ENCODE measurements at regions not wholly inside any gene's neighbourhood (a gene's known extent, or its start where the extent isn't known, plus 50 kb on each side); places are given as distances from the start of the nearest gene placed in this dataset.

- BruUV-seq (replicated peaks): no TSS peak
- no peaks in the 10 kb centered on the region for H3K9me1 ChIP-seq (replicated peaks; ENCODE audit: control insufficient read depth, extremely low read depth, insufficient read depth, low read length)
- H3K4me2 ChIP-seq (ENCODE audit: insufficient read depth, low read length): peak overlapping the region; percentile 54
- ChIA-PET POLR2A (no interaction called here), CTCF (interaction anchor here (1.0 to 2.4 kb wide), 4 partner anchors 8 to 20 kb away, joined by 3 to 15 read pairs (median 3); no protein-coding TSS in a partner anchor)
- no peaks in the 10 kb centered on the region for H3K27me3 ChIP-seq (ENCODE audit: control insufficient read depth in 2 of 2, insufficient read depth in 2 of 2, low read length in 2 of 2)
- DNase-seq (ENCODE audit: low read depth, low spot score) (no peak), FAIRE-seq (no peak)
- no peaks in the 10 kb centered on the region for H3K79me2 ChIP-seq (ENCODE audit: control insufficient read depth, insufficient read depth, low read length)
- H3K4me3 ChIP-seq (replicated peaks in 1 of 3; ENCODE audit: insufficient read depth in 1 of 3, low read depth in 1 of 3, low read length in 3 of 3): no peak overlapping the region
- no peak overlapping the region for H2AFZ ChIP-seq (ENCODE audit: low read depth, low read length)
- peaks cover 0 to 19% of the 10 kb centered on the region in 2 experiments for H3K36me3 ChIP-seq (ENCODE audit: control insufficient read depth in 2 of 2, extremely low read depth in 1 of 2, insufficient read depth in 2 of 2, low read length in 2 of 2)
- TF ChIP-seq, protein P1, sequence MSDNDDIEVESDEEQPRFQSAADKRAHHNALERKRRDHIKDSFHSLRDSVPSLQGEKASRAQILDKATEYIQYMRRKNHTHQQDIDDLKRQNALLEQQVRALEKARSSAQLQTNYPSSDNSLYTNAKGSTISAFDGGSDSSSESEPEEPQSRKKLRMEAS (IDR thresholded peaks at IDR 0.05; ENCODE audit: insufficient read depth, insufficient read length): no peak
- TF ChIP-seq CTCF (IDR thresholded peaks at IDR 0.05; ENCODE audit: extremely low read depth in 1 of 2, insufficient read depth in 1 of 2, low read depth in 1 of 2, low read length in 2 of 2) (no peak), FOS (IDR thresholded peaks at IDR 0.05; ENCODE audit: borderline replicate concordance, insufficient read depth, low read length) (no peak)
- no peaks in the 10 kb centered on the region for H4K20me1 ChIP-seq (replicated peaks; ENCODE audit: control insufficient read depth, extremely low read depth, insufficient read depth, low read length)
- H3K9ac ChIP-seq (replicated peaks; ENCODE audit: extremely low read depth, insufficient read depth, low read length): peak overlapping the region; percentile 43
- peak overlapping the region; percentile 77 for H3K27ac ChIP-seq (ENCODE audit: insufficient read depth, low read depth, low read length)
- dilution Hi-C loops (cut with MboI; ENCODE audit: extremely low pct_ligation_motif_present, low sequenced_read_pairs): no loop called here
- peaks cover 42% of the 10 kb centered on the region for H3K4me1 ChIP-seq (ENCODE audit: control insufficient read depth, extremely low read depth, insufficient read depth, low read length)
- intact Hi-C loops (cut with micrococcal nuclease): loop anchor here (1.0 to 10.0 kb wide), 5 partner anchors 11 to 677 kb away; no protein-coding TSS in a partner anchor
- no peaks in the 10 kb centered on the region for H3K9me3 ChIP-seq (replicated peaks; ENCODE audit: control insufficient read depth, insufficient read depth, low read length)
These were observed 158.5 kb upstream of the RTL1 start for GRCh38 chr14:101062065-101062450.

GRCh38 chr14:101062601-101063000 lies 159.1 kb upstream of the RTL1 start:
- no peak overlapping the region for H3K4me3 ChIP-seq (replicated peaks in 1 of 3; ENCODE audit: insufficient read depth in 1 of 3, low read depth in 1 of 3, low read length in 3 of 3)
- ChIA-PET POLR2A (interaction anchor here (0.6 kb wide), 1 partner anchor 516 kb away, joined by 3 read pairs; no protein-coding TSS in a partner anchor), CTCF (interaction anchor here (0.6 to 2.4 kb wide), 5 partner anchors 9 to 172 kb away, joined by 3 to 15 read pairs (median 3); no protein-coding TSS in a partner anchor)
- H3K4me2 ChIP-seq (ENCODE audit: insufficient read depth, low read length): peak overlapping the region; percentile 54
- FAIRE-seq: peak; percentile 100
- H3K36me3 ChIP-seq (ENCODE audit: control insufficient read depth in 2 of 2, extremely low read depth in 1 of 2, insufficient read depth in 2 of 2, low read length in 2 of 2): peaks cover 0 to 19% of the 10 kb centered on the region in 2 experiments
- dilution Hi-C loops (cut with MboI; ENCODE audit: extremely low pct_ligation_motif_present, low sequenced_read_pairs) (no loop called here), intact Hi-C loops (cut with micrococcal nuclease) (loop anchor here (1.0 to 10.0 kb wide), 5 partner anchors 11 to 678 kb away; no protein-coding TSS in a partner anchor)
- H3K9me1 ChIP-seq (replicated peaks; ENCODE audit: control insufficient read depth, extremely low read depth, insufficient read depth, low read length): no peaks in the 10 kb centered on the region
- H3K9me3 ChIP-seq (replicated peaks; ENCODE audit: control insufficient read depth, insufficient read depth, low read length): no peaks in the 10 kb centered on the region
- no peaks in the 10 kb centered on the region for H3K79me2 ChIP-seq (ENCODE audit: control insufficient read depth, insufficient read depth, low read length)
- peak; percentile 94 for DNase-seq (ENCODE audit: low read depth, low spot score)
- peak overlapping the region; percentile 43 for H3K9ac ChIP-seq (replicated peaks; ENCODE audit: extremely low read depth, insufficient read depth, low read length)
- H3K27me3 ChIP-seq (ENCODE audit: control insufficient read depth in 2 of 2, insufficient read depth in 2 of 2, low read length in 2 of 2): no peaks in the 10 kb centered on the region
- peaks cover 47% of the 10 kb centered on the region for H3K4me1 ChIP-seq (ENCODE audit: control insufficient read depth, extremely low read depth, insufficient read depth, low read length)
- peak overlapping the region; percentile 77 for H3K27ac ChIP-seq (ENCODE audit: insufficient read depth, low read depth, low read length)
- no TSS peak for BruUV-seq (replicated peaks)
- TF ChIP-seq FOS (IDR thresholded peaks at IDR 0.05; ENCODE audit: borderline replicate concordance, insufficient read depth, low read length): peak; percentile 88
- no peak for TF ChIP-seq MYC (IDR thresholded peaks at IDR 0.05; ENCODE audit: low read depth, low read length)
- TF ChIP-seq JUN (IDR thresholded peaks at IDR 0.05; ENCODE audit: borderline replicate concordance, insufficient read depth, insufficient read length, low read depth): peak; percentile 79
- no peak for TF ChIP-seq POLR2A (IDR thresholded peaks at IDR 0.05; ENCODE audit: low read depth, low read length)
- peak; percentile 76 for TF ChIP-seq POLR2AphosphoS5 (IDR thresholded peaks at IDR 0.05; ENCODE audit: insufficient read depth, low read depth, low read length)
- peak; percentile 91 for TF ChIP-seq GATA2 (IDR thresholded peaks at IDR 0.05; ENCODE audit: insufficient read depth, insufficient read length, low read depth, low read length)
- no peaks in the 10 kb centered on the region for H4K20me1 ChIP-seq (replicated peaks; ENCODE audit: control insufficient read depth, extremely low read depth, insufficient read depth, low read length)
- no peak overlapping the region for H2AFZ ChIP-seq (ENCODE audit: low read depth, low read length)

All from endothelial cell of umbilical vein (primary cell).